HepG2 (cell line): ENCODE measurements at regions not wholly inside any gene's neighbourhood (a gene's known extent, or its start where the extent isn't known, plus 50 kb on each side); places are given as distances from the start of the nearest gene placed in this dataset.

Source experiments
- ATF1 ChIP-seq: IDR thresholded peaks from 2 replicates; pipeline ENCODE4 v1.6.1; 2016; ENCODE audit warnings: mild to moderate bottlenecking, control low read depth
- BRD4 ChIP-seq: sonication (generic); formaldehyde crosslinking; IDR thresholded peaks from 2 replicates; pipeline ENCODE4 v1.4.0; 2020; ENCODE audit warnings: missing genetic modification reagents
- GATAD2A ChIP-seq: IDR thresholded peaks from 2 replicates; pipeline ENCODE4 v1.6.1; 2016
- IRF9 ChIP-seq: sonication (generic); formaldehyde crosslinking; IDR thresholded peaks from 2 replicates; pipeline ENCODE4 v1.8.0; 2022; ENCODE audit warnings: missing genetic modification reagents, mild to moderate bottlenecking, borderline replicate concordance
- KAT7 ChIP-seq: IDR thresholded peaks from 2 replicates; pipeline ENCODE4 v1.6.1; 2018; ENCODE audit warnings: borderline replicate concordance, missing compliant biosample characterization
- KLF11 ChIP-seq: IDR thresholded peaks from 2 replicates; pipeline ENCODE4 v1.6.1; 2016; ENCODE audit warnings: missing compliant biosample characterization
- MED8 ChIP-seq: sonication (generic); formaldehyde crosslinking; IDR thresholded peaks from 2 replicates; pipeline ENCODE4 v1.8.1; 2023; ENCODE audit warnings: mild to moderate bottlenecking, missing genetic modification reagents; ENCODE audit not compliant: insufficient replicate concordance
- SMARCE1 ChIP-seq: fragments of 450-650 bp; IDR thresholded peaks from 2 replicates; pipeline ENCODE4 v1.6.1; 2017; ENCODE audit warnings: borderline replicate concordance
- SNAI1 ChIP-seq: sonication (generic); formaldehyde crosslinking; IDR thresholded peaks from 2 replicates; pipeline ENCODE4 v1.5.0; 2020; ENCODE audit warnings: mild to moderate bottlenecking, missing genetic modification reagents, borderline replicate concordance
- TBX3 ChIP-seq: fragments of 450-650 bp; IDR thresholded peaks from 2 replicates; pipeline ENCODE4 v1.6.1; 2017; ENCODE audit warnings: antibody characterized with exemption, mild to moderate bottlenecking, inconsistent platforms, borderline replicate concordance
- TEAD3 ChIP-seq: optimal IDR thresholded peaks from 2 replicates; pipeline ENCODE3; 2016; ENCODE audit warnings: borderline replicate concordance
- ZFP90 ChIP-seq: sonication (generic); formaldehyde crosslinking; IDR thresholded peaks from 2 replicates; pipeline ENCODE4 v1.8.0; 2022; ENCODE audit warnings: missing genetic modification reagents, mild to moderate bottlenecking, inconsistent platforms, borderline replicate concordance
- ZNF232 ChIP-seq: sonication (generic); formaldehyde crosslinking; IDR thresholded peaks from 2 replicates; pipeline ENCODE4 v1.4.0; 2020; ENCODE audit warnings: missing genetic modification reagents, borderline replicate concordance
- ZNF24 ChIP-seq: fragments of 450-650 bp; IDR thresholded peaks from 2 replicates; pipeline ENCODE4 v1.6.1; 2017; ENCODE audit warnings: antibody characterized with exemption, mild to moderate bottlenecking
- ZNF331 ChIP-seq: sonication (generic); formaldehyde crosslinking; IDR thresholded peaks from 2 replicates; pipeline ENCODE4 v1.4.0; 2020; ENCODE audit warnings: missing genetic modification reagents
- ZNF451 ChIP-seq: sonication (generic); formaldehyde crosslinking; IDR thresholded peaks from 2 replicates; pipeline ENCODE4 v1.5.0; 2020; ENCODE audit warnings: mild to moderate bottlenecking, missing genetic modification reagents
- ZNF543 ChIP-seq: sonication (generic); formaldehyde crosslinking; IDR thresholded peaks from 2 replicates; pipeline ENCODE4 v1.4.0; 2020; ENCODE audit warnings: mild to moderate bottlenecking, missing genetic modification reagents
- ZNF549 ChIP-seq: sonication (generic); formaldehyde crosslinking; IDR thresholded peaks from 2 replicates; pipeline ENCODE4 v1.5.0; 2020; ENCODE audit warnings: missing genetic modification reagents
- ZNF557 ChIP-seq: sonication (generic); formaldehyde crosslinking; IDR thresholded peaks from 2 replicates; pipeline ENCODE4 v1.4.0; 2020; ENCODE audit warnings: missing genetic modification reagents
- ZNF558 ChIP-seq: sonication (generic); formaldehyde crosslinking; IDR thresholded peaks from 2 replicates; pipeline ENCODE4 v1.9.0; 2022; ENCODE audit warnings: mild to moderate bottlenecking, missing genetic modification reagents, borderline replicate concordance
- ZSCAN12 ChIP-seq: sonication (generic); formaldehyde crosslinking; IDR thresholded peaks from 2 replicates; pipeline ENCODE4 v1.9.0; 2021; ENCODE audit warnings: mild to moderate bottlenecking, missing genetic modification reagents
- TF ChIP-seq, protein P1 (sequence below): sonication (generic); formaldehyde crosslinking; IDR thresholded peaks from 2 replicates; pipeline ENCODE4 v1.4.0; 2020; ENCODE audit warnings: low read depth, mild to moderate bottlenecking, missing genetic modification reagents
- TF ChIP-seq, protein P2 (sequence below): sonication (generic); formaldehyde crosslinking; IDR thresholded peaks from 2 replicates; pipeline ENCODE4 v1.5.0; 2020; ENCODE audit warnings: missing genetic modification reagents, mild to moderate bottlenecking, borderline replicate concordance
- TF ChIP-seq, protein P3 (sequence below), 2 experiments: sonication (generic) in 1 of 2; formaldehyde crosslinking in 1 of 2; IDR thresholded peaks; 2 replicates each; pipeline versions ENCODE4 v1.4.0 to v1.6.1; 2018 to 2020; ENCODE audit warnings: missing genetic modification reagents in 2 of 2, borderline replicate concordance in 1 of 2, low read depth in 1 of 2, mild to moderate bottlenecking in 1 of 2, missing biosample characterization in 1 of 2
- TF ChIP-seq, protein P4 (sequence below): sonication (generic); formaldehyde crosslinking; IDR thresholded peaks from 2 replicates; pipeline ENCODE4 v1.4.0; 2020; ENCODE audit warnings: missing genetic modification reagents, borderline replicate concordance

DNA sequence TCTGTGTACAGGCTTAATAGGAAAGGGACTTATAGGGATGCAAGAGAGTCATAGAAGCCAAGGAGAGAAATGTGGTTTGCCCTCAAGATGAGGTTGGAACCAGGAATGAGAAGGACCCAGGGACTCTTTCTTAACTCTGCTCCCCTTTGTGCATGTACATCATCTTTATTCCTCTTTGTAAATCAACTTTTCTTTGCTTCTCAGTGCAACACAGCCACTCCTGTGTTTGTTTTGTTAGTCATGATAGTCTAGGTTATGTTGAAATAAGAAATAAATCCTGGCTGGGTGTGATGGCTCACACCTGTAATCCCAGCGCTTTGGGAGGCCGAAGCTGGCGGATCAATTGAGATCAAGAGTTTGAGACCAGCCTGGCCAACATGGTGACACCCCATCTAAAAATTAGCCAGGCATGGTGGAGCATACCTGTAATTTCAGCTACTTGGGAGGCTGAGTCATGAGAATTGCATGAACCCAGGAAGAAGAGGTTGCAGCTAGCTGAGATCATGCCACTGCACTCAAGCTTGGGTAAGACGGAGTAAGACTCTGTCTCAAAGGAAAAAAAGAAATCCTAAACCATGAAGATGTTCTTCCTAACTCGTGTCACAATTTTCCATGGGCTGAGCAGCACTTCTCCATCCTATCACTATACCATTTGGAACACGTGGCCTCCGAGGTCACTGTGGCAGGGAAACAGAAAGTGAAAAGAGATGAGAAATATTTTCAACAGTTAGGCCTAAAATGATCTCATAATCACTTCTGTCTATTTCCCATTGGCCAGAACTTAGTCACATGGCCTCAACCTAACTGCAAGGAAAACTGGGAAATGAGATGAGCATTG lies 73.0 kb upstream of the TMEM17 start (continued):
- TF ChIP-seq, protein P1, sequence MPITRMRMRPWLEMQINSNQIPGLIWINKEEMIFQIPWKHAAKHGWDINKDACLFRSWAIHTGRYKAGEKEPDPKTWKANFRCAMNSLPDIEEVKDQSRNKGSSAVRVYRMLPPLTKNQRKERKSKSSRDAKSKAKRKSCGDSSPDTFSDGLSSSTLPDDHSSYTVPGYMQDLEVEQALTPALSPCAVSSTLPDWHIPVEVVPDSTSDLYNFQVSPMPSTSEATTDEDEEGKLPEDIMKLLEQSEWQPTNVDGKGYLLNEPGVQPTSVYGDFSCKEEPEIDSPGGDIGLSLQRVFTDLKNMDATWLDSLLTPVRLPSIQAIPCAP (CRISPR knock-in tag) = no peak
- TF ChIP-seq SMARCE1 (no peak), IRF9 (no peak), ZFP90 (no peak), ATF1 (CRISPR knock-in tag) (no peak), TEAD3 (CRISPR knock-in tag) (no peak), ZNF451 (CRISPR knock-in tag) (no peak), ZNF331 (CRISPR knock-in tag) (no peak; the same call in 1 of the 2 replicates), ZSCAN12 (CRISPR knock-in tag) (no peak), ZNF543 (CRISPR knock-in tag) (no peak), ZNF24 (no peak), GATAD2A (CRISPR knock-in tag) (peak; percentile 77), TBX3 (peak; percentile 63; the same call in 1 of the 2 replicates), ZNF549 (CRISPR knock-in tag) (no peak), ZNF557 (no peak), KAT7 (CRISPR knock-in tag) (peak; percentile 49; the same call in 1 of the 2 replicates), ZNF558 (CRISPR knock-in tag) (no peak), KLF11 (CRISPR knock-in tag) (no peak), BRD4 (CRISPR knock-in tag) (no peak), ZNF232 (CRISPR knock-in tag) (no peak), MED8 (CRISPR knock-in tag) (no peak), SNAI1 (CRISPR knock-in tag) (no peak)
- TF ChIP-seq, protein P2, sequence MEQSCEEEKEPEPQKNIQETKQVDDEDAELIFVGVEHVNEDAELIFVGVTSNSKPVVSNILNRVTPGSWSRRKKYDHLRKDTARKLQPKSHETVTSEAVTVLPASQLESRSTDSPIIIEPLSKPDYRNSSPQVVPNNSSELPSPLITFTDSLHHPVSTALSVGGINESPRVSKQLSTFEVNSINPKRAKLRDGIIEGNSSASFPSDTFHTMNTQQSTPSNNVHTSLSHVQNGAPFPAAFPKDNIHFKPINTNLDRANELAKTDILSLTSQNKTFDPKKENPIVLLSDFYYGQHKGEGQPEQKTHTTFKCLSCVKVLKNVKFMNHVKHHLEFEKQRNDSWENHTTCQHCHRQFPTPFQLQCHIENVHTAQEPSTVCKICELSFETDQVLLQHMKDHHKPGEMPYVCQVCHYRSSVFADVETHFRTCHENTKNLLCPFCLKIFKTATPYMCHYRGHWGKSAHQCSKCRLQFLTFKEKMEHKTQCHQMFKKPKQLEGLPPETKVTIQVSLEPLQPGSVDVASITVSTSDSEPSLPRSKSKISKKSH (CRISPR knock-in tag) = no peak
- TF ChIP-seq, protein P3, sequence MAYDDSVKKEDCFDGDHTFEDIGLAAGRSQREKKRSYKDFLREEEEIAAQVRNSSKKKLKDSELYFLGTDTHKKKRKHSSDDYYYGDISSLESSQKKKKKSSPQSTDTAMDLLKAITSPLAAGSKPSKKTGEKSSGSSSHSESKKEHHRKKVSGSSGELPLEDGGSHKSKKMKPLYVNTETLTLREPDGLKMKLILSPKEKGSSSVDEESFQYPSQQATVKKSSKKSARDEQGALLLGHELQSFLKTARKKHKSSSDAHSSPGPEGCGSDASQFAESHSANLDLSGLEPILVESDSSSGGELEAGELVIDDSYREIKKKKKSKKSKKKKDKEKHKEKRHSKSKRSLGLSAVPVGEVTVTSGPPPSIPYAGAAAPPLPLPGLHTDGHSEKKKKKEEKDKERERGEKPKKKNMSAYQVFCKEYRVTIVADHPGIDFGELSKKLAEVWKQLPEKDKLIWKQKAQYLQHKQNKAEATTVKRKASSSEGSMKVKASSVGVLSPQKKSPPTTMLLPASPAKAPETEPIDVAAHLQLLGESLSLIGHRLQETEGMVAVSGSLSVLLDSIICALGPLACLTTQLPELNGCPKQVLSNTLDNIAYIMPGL (CRISPR knock-in tag; IDR thresholded peaks at IDR 0.05; ENCODE audit: borderline replicate concordance in 1 of 2, low read depth in 1 of 2) = no peak
- TF ChIP-seq, protein P4, sequence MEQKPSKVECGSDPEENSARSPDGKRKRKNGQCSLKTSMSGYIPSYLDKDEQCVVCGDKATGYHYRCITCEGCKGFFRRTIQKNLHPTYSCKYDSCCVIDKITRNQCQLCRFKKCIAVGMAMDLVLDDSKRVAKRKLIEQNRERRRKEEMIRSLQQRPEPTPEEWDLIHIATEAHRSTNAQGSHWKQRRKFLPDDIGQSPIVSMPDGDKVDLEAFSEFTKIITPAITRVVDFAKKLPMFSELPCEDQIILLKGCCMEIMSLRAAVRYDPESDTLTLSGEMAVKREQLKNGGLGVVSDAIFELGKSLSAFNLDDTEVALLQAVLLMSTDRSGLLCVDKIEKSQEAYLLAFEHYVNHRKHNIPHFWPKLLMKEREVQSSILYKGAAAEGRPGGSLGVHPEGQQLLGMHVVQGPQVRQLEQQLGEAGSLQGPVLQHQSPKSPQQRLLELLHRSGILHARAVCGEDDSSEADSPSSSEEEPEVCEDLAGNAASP (CRISPR knock-in tag) = no peak
